Sigmoid colon (tissue), 4 donors: ENCODE measurements at regions not wholly inside any gene's neighbourhood (a gene's known extent, or its start where the extent isn't known, plus 50 kb on each side); places are given as distances from the start of the nearest gene placed in this dataset.

Experiments used
- CTCF ChIP-seq, 4 experiments: fragments of 450-650 bp in 3 of 4; fragments of 200-600 bp in 1 of 4; IDR thresholded peaks; one replicate each; pipeline ENCODE4 v1.5.1; 2016 to 2019; ENCODE audit warnings: antibody characterized with exemption in 4 of 4, mild to moderate bottlenecking in 3 of 4, moderate library complexity in 2 of 4
- EP300 ChIP-seq, 4 donors: sonication (generic); formaldehyde crosslinking; IDR thresholded peaks; one replicate each; pipeline ENCODE4 v1.6.1; 2017; ENCODE audit warnings: antibody characterized with exemption in 4 of 4
- POLR2A ChIP-seq, 2 donors: fragments of 450-650 bp; IDR thresholded peaks; one replicate each; pipeline ENCODE4 v1.6.1; 2016; ENCODE audit warnings: antibody characterized with exemption in 2 of 2, mild to moderate bottlenecking in 2 of 2, moderate library complexity in 2 of 2
- POLR2AphosphoS5 ChIP-seq, 4 donors: sonication (generic); formaldehyde crosslinking; IDR thresholded peaks; one replicate each; pipeline ENCODE4 v1.6.1; 2017; ENCODE audit warnings: antibody characterized with exemption in 4 of 4

GRCh38 chr5:167725741-167726140, 565.7 kb upstream of the WWC1 start:
- TF ChIP-seq CTCF (IDR thresholded peaks at IDR 0.05) (no peak), POLR2A (IDR thresholded peaks at IDR 0.05) (no peak), POLR2AphosphoS5 (IDR thresholded peaks at IDR 0.05) (no peak), EP300 (IDR thresholded peaks at IDR 0.05) (no peak)
